ENCODE measurements at regions not wholly inside any gene's neighbourhood (a gene's known extent, or its start where the extent isn't known, plus 50 kb on each side); places are given as distances from the start of the nearest gene placed in this dataset.
A peak's percentile ranks its signal among the peaks of the same experiment; 100 is the strongest.

DNA sequence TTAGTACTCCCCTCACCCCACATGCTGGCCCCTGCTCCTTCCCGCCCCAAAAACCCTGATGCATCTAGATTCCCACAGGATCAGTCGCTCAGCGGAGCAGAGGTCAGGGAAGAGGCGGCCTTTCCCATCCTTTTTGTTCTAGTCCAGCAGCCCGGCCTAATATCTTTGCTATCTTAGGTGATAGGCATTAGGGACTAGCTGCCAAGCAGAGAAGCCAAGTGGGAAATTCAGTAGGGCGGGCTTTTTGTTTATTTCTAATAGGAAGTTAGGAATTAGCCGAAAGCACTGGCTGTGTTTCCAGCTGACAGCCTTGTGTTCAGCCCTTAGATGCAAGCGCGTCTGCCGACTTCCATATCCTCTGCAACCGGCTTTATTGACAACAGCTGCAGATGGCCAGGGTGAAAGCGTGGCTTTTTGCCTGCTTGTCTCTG is 59.0 kb upstream of the BCAR3 start:
- peak; percentile 80 for DNase-seq

DNA sequence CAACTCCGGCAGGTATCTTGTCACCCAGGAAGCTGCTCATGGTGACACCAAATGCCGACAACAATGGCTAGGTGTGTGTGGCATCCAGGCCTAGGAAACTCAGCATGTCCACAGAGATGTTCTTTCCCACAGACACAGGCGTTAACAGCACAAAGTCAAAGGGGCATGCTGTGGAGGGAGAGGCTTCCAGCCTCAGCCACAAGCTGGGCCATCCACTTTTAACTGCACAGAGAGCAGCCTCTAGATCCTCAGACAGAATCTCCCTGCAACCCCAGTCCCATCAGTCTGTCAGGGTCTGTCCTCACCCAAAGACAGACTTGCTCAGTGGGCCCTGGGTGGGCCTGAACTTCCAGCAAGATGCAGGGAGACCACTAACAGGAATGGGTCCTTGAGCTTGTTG is 58.5 kb upstream of the BCAR3 start:
- DNase-seq, result no peak

DNA sequence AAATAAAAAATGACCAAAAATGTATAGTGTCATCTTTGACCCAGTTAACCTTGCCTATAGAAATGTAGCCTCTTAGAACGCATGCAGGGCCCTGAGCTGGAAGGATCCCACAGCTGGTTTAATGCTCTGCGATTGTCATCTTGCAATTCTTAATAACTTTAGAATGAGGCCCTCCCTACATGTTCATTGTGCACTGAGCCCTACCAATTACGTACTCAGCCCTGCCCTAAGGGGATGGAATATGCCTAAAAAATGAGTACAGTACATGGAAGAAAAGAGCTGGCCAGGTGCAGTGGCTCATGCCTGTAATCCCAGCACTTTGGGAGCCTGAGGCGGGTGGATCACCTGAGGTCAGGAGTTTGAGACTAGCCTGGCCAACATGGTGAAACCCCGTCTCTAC is 57.8 kb upstream of the BCAR3 start:
- no peak for DNase-seq

DNA sequence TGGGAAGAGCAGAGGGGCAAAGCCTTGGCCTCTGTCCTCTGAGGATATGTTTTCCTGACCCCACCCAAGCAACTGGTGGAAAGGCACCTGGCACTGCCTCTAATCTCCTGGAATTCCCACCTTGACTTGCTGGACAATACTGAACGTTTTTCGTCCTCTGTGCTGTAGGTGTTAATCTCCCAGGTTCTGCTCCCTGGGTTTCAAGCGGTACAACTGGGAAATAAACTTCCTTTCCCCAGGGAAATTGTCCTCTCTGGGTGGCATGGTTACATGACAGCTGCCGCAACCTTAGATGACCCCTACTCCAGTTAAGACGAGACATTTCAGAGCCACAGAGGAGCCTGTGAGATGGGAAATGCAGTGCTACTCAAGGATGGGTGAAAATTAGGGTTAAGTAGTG is 57.3 kb upstream of the BCAR3 start:
- peak; percentile 69 for DNase-seq

- no peak for DNase-seq
Observed at GRCh38 chr1:93738075-93738622, 56.5 kb upstream of the BCAR3 start.

DNA sequence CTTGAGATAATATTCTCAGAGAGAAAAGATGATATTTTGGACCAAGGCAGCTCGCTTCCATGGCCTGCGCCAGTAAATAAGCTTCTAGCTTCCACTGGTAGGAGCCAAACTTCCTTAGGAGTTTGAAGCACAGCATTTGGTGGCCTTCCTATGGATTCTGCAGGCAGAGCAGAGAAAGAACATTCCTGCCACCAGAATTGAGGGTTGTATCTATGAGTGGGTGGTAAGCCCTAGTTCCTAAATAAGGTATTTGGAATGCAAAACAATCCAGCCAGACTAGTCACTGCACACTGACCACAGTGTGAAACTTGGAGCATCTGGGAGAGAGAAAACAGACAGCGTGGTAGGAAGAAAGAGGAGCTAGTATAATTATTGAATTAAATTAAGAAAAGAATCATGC is 54.1 kb upstream of the BCAR3 start:
- DNase-seq, result no peak

GRCh38 chr1:93734999-93735398 is 53.4 kb upstream of the BCAR3 start:
- DNase-seq, result no peak

DNA sequence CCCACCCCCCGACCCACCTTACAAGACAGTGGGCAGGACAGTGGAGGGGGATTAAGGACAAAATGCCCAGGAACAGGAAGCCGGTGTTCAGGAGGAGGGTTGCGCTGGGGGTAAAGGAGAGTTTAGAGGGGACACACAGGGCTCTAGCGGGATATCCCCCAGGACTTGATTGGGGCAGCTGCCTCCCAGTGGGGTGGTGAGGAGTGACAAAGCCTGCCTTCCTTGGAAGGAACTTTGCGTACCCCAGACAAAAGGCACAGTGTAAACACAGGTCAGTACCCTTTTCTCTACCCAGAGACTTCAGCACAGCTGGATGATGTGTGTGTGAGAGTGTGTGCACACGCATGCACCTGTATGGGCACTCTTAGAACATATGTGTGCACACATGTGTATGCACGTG is 51.7 kb upstream of the BCAR3 start:
- no peak for DNase-seq

GRCh38 chr1:93732514-93732913 is 50.9 kb upstream of the BCAR3 start:
- no peak for DNase-seq
